A673 (cell line): ENCODE measurements at regions not wholly inside any gene's neighbourhood (a gene's known extent, or its start where the extent isn't known, plus 50 kb on each side); places are given as distances from the start of the nearest gene placed in this dataset.

Source experiments
- BruUV-seq: library from RNA; stranded (reverse); fragments of 400-500 nt; replicated peaks from 2 replicates; lab custom pipeline; 2021; lab: Mats Ljungman, UMichigan
- CTCF ChIA-PET: fragments of 300-600 bp; sonication (Branson Sonifier 250); formaldehyde crosslinking; loops from one replicate; lab custom pipeline; 2022; ENCODE audit warnings: antibody characterized with exemption; lab: Charles Lee
- POLR2A ChIA-PET: fragments of 300-600 bp; sonication (Branson Sonifier 250); formaldehyde crosslinking; loops from one replicate; lab custom pipeline; 2022; ENCODE audit warnings: antibody characterized with exemption; ENCODE audit not compliant: low non-redundant PET; lab: Charles Lee
- DNase-seq: peaks from one replicate; pipeline ENCODE4 v3.0.0-alpha.2; 2015; ENCODE audit warnings: low spot score
- H3K27ac ChIP-seq: fragments of 200-600 bp; sonication (generic); 2 replicates; pipeline ENCODE4 v1.5.1; 2016; ENCODE audit warnings: mixed run types, low read depth, mild to moderate bottlenecking, mixed read lengths, antibody characterized with exemption, low read length; ENCODE audit not compliant: poor library complexity, severe bottlenecking
- H3K27me3 ChIP-seq: fragments of 200-600 bp; sonication (generic); replicated peaks from 2 replicates; pipeline ENCODE4 v1.6.1; 2017; ENCODE audit warnings: mixed run types, low read depth, mild to moderate bottlenecking, mixed read lengths, antibody characterized with exemption, low read length; ENCODE audit not compliant: insufficient read depth, poor library complexity
- H3K36me3 ChIP-seq: fragments of 200-600 bp; sonication (generic); 2 replicates; pipeline ENCODE4 v1.6.1; 2016; ENCODE audit warnings: mixed run types, mild to moderate bottlenecking, mixed read lengths, antibody characterized with exemption, low read length; ENCODE audit not compliant: insufficient read depth, poor library complexity, severe bottlenecking
- H3K4me1 ChIP-seq: fragments of 200-600 bp; sonication (generic); 2 replicates; pipeline ENCODE4 v1.6.1; 2017; ENCODE audit warnings: mixed run types, mild to moderate bottlenecking, mixed read lengths, antibody characterized with exemption, low read length; ENCODE audit not compliant: insufficient read depth, poor library complexity, severe bottlenecking
- H3K4me3 ChIP-seq: fragments of 200-600 bp; sonication (generic); 2 replicates; pipeline ENCODE4 v1.5.1; 2016; ENCODE audit warnings: low read depth, mixed run types, mild to moderate bottlenecking, mixed read lengths, low read length; ENCODE audit not compliant: poor library complexity, severe bottlenecking
- H3K9me3 ChIP-seq: fragments of 200-600 bp; sonication (generic); 2 replicates; pipeline ENCODE4 v1.6.1; 2016; ENCODE audit warnings: mixed run types, low read depth, mild to moderate bottlenecking, mixed read lengths, antibody characterized with exemption, low read length; ENCODE audit not compliant: poor library complexity, severe bottlenecking
- EZH2 ChIP-seq: fragments of 200-600 bp; sonication (generic); IDR thresholded peaks from 2 replicates; pipeline ENCODE4 v1.6.1; 2017; ENCODE audit warnings: borderline replicate concordance, low read depth, mild to moderate bottlenecking, mixed read lengths, antibody characterized with exemption, low read length; ENCODE audit not compliant: poor library complexity, severe bottlenecking
- intact Hi-C: fragments of 100-400 bp; cut with micrococcal nuclease; formaldehyde crosslinking; loops from one replicate; pipeline ENCODE4 v1.10.0; 2022; ENCODE audit not compliant: unreplicated experiment
- TF ChIP-seq, protein P1 (sequence below): fragments of 300-800, 200-600 bp; sonication (generic); conservative IDR thresholded peaks from 2 replicates; pipeline ENCODE4 v1.5.1; 2017; ENCODE audit warnings: low read depth, mild to moderate bottlenecking, antibody characterized with exemption, low read length, moderate library complexity, mixed read lengths

GRCh38 chr20:50386641-50386960, 123.6 kb upstream of the PTPN1 start:
- H3K4me3 ChIP-seq, result no peak overlapping the region
- no peaks in the 10 kb centered on the region for H3K36me3 ChIP-seq
- DNase-seq, result no peak
- no peaks in the 10 kb centered on the region for H3K27me3 ChIP-seq
- peaks cover 8% of the 10 kb centered on the region for H3K4me1 ChIP-seq
- ChIA-PET POLR2A (no interaction called here), CTCF (no interaction called here)
- TF ChIP-seq, protein P1, sequence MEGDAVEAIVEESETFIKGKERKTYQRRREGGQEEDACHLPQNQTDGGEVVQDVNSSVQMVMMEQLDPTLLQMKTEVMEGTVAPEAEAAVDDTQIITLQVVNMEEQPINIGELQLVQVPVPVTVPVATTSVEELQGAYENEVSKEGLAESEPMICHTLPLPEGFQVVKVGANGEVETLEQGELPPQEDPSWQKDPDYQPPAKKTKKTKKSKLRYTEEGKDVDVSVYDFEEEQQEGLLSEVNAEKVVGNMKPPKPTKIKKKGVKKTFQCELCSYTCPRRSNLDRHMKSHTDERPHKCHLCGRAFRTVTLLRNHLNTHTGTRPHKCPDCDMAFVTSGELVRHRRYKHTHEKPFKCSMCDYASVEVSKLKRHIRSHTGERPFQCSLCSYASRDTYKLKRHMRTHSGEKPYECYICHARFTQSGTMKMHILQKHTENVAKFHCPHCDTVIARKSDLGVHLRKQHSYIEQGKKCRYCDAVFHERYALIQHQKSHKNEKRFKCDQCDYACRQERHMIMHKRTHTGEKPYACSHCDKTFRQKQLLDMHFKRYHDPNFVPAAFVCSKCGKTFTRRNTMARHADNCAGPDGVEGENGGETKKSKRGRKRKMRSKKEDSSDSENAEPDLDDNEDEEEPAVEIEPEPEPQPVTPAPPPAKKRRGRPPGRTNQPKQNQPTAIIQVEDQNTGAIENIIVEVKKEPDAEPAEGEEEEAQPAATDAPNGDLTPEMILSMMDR, result no peak
- TF ChIP-seq EZH2, result no peak
- BruUV-seq, result no TSS peak
- no peaks in the 10 kb centered on the region for H3K9me3 ChIP-seq
- intact Hi-C loops, result no loop called here
- H3K27ac ChIP-seq, result no peak overlapping the region

GRCh38 chr20:50387218-50387995, 122.8 kb upstream of the PTPN1 start:
- Histone ChIP-seq H3K4me1 (no peaks in the 10 kb centered on the region), H3K36me3 (no peaks in the 10 kb centered on the region), H3K4me3 (no peak overlapping the region), H3K27ac (no peak overlapping the region), H3K9me3 (no peaks in the 10 kb centered on the region), H3K27me3 (no peaks in the 10 kb centered on the region)
- intact Hi-C loops, result no loop called here
- CTCF ChIA-PET, result no interaction called here
- POLR2A ChIA-PET, result no interaction called here
- no TSS peak for BruUV-seq
- no peak for DNase-seq
- TF ChIP-seq, protein P1, result no peak
- no peak for TF ChIP-seq EZH2

DNA sequence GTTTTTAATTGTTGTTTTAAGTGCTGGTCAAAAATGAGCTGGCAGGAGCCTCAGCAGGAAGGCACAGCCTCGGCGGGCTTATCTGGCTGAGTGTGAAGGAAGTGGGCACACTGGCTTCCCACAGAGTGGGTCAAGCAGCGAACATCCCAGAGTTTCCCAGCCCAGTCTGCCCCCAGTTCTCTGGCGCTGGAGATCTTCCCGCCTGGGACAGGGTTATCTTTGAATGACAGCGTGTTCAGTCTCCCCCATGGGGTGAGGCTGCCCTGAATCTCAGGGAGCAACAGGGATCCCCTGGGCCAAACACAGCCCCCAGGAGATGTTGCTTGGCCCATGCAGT, 122.2 kb upstream of the PTPN1 start:
- Histone ChIP-seq H3K27ac (no peak overlapping the region), H3K36me3 (no peaks in the 10 kb centered on the region), H3K9me3 (no peaks in the 10 kb centered on the region), H3K27me3 (no peaks in the 10 kb centered on the region), H3K4me1 (no peaks in the 10 kb centered on the region), H3K4me3 (no peak overlapping the region)
- POLR2A ChIA-PET, result no interaction called here
- intact Hi-C loops, result no loop called here
- BruUV-seq, result no TSS peak
- DNase-seq, result no peak
- CTCF ChIA-PET, result no interaction called here
- TF ChIP-seq, protein P1, result no peak
- no peak for TF ChIP-seq EZH2
